ENCODE measurements at regions not wholly inside any gene's neighbourhood (a gene's known extent, or its start where the extent isn't known, plus 50 kb on each side); places are given as distances from the start of the nearest gene placed in this dataset.

GRCh38 chr1:168819668-168820067, 90.7 kb upstream of the DPT start:
- no peak for DNase-seq (ENCODE audit: low read depth, low spot score)
- no peaks in the 10 kb centered on the region for H3K27me3 Mint-ChIP-seq (ENCODE audit: low read depth)
- H3K4me3 Mint-ChIP-seq, result no peak overlapping the region
- H3K9me3 Mint-ChIP-seq, result peaks cover 6% of the 10 kb centered on the region
- H3K36me3 Mint-ChIP-seq (ENCODE audit: low read depth), result no peaks in the 10 kb centered on the region
- no peak overlapping the region for H3K27ac Mint-ChIP-seq (ENCODE audit: unreplicated experiment)
- no peaks in the 10 kb centered on the region for H3K4me1 Mint-ChIP-seq
- no peak for TF ChIP-seq CTCF (conservative IDR thresholded peaks at IDR 0.05)

- peaks cover 2% of the 10 kb centered on the region for H3K9me3 Mint-ChIP-seq
- no peak overlapping the region for H3K4me3 Mint-ChIP-seq
- TF ChIP-seq CTCF (conservative IDR thresholded peaks at IDR 0.05), result no peak
- H3K36me3 Mint-ChIP-seq (ENCODE audit: low read depth), result no peaks in the 10 kb centered on the region
- no peak for DNase-seq (ENCODE audit: low read depth, low spot score)
- no peaks in the 10 kb centered on the region for H3K27me3 Mint-ChIP-seq (ENCODE audit: low read depth)
- no peak overlapping the region for H3K27ac Mint-ChIP-seq (ENCODE audit: unreplicated experiment)
- no peaks in the 10 kb centered on the region for H3K4me1 Mint-ChIP-seq
Measured at GRCh38 chr1:168821434-168821833, 92.4 kb upstream of the DPT start.

- Mint-ChIP-seq H3K4me1 (no peaks in the 10 kb centered on the region), H3K36me3 (ENCODE audit: low read depth) (no peaks in the 10 kb centered on the region)
- no peak for TF ChIP-seq CTCF (conservative IDR thresholded peaks at IDR 0.05)
Measured at GRCh38 chr1:168822911-168823310, 93.9 kb upstream of the DPT start.

GRCh38 chr1:168823988-168824387, 95.0 kb upstream of the DPT start:
- Mint-ChIP-seq H3K4me3 (no peak overlapping the region), H3K36me3 (ENCODE audit: low read depth) (no peaks in the 10 kb centered on the region), H3K27ac (ENCODE audit: unreplicated experiment) (no peak overlapping the region), H3K9me3 (peaks cover 2% of the 10 kb centered on the region), H3K4me1 (no peaks in the 10 kb centered on the region), H3K27me3 (ENCODE audit: low read depth) (no peaks in the 10 kb centered on the region)
- TF ChIP-seq CTCF (conservative IDR thresholded peaks at IDR 0.05), result no peak
- DNase-seq (ENCODE audit: low read depth, low spot score), result no peak

More at GRCh38 chr1:168822911-168823310, 93.9 kb upstream of the DPT start:
- H3K4me3 Mint-ChIP-seq, result no peak overlapping the region
- DNase-seq (ENCODE audit: low read depth, low spot score), result no peak
- no peak overlapping the region for H3K27ac Mint-ChIP-seq (ENCODE audit: unreplicated experiment)
- no peaks in the 10 kb centered on the region for H3K27me3 Mint-ChIP-seq (ENCODE audit: low read depth)
- peaks cover 2% of the 10 kb centered on the region for H3K9me3 Mint-ChIP-seq

GRCh38 chr1:168824418-168825065, 95.5 kb upstream of the DPT start:
- TF ChIP-seq CTCF (conservative IDR thresholded peaks at IDR 0.05), result no peak
- no peaks in the 10 kb centered on the region for H3K4me1 Mint-ChIP-seq
- peaks cover 1% of the 10 kb centered on the region for H3K9me3 Mint-ChIP-seq
- no peaks in the 10 kb centered on the region for H3K36me3 Mint-ChIP-seq (ENCODE audit: low read depth)
- no peak for DNase-seq (ENCODE audit: low read depth, low spot score)
- no peak overlapping the region for H3K4me3 Mint-ChIP-seq
- H3K27ac Mint-ChIP-seq (ENCODE audit: unreplicated experiment), result no peak overlapping the region
- H3K27me3 Mint-ChIP-seq (ENCODE audit: low read depth), result no peaks in the 10 kb centered on the region

All from neural crest cell (in vitro differentiated cells).